Body of pancreas (tissue), 4 donors: ENCODE measurements at regions not wholly inside any gene's neighbourhood (a gene's known extent, or its start where the extent isn't known, plus 50 kb on each side); places are given as distances from the start of the nearest gene placed in this dataset.

Source experiments
- CTCF ChIP-seq, 7 experiments: fragments of 450-650 bp in 4 of 7; fragments of 200-600 bp in 3 of 7; sonication (generic) in 3 of 7; IDR thresholded peaks; one replicate each; pipeline ENCODE4 v1.5.1; 2016 to 2019; ENCODE audit warnings: antibody characterized with exemption in 7 of 7
- POLR2A ChIP-seq, 3 donors: fragments of 450-650 bp; IDR thresholded peaks; one replicate each; pipeline ENCODE4 v1.6.1; 2016; ENCODE audit warnings: antibody characterized with exemption in 3 of 3, mild to moderate bottlenecking in 2 of 3

- TF ChIP-seq CTCF (IDR thresholded peaks at IDR 0.05) (no peak), POLR2A (IDR thresholded peaks at IDR 0.05) (no peak)
Measured at GRCh38 chr13:88115976-88116375, 444.8 kb downstream of the SLITRK5 start.
